ENCODE measurements at regions not wholly inside any gene's neighbourhood (a gene's known extent, or its start where the extent isn't known, plus 50 kb on each side); places are given as distances from the start of the nearest gene placed in this dataset.
"Not testable (repeated sequence)": the region's sequence is repeated elsewhere in the genome, so short reads cannot be mapped to it uniquely, and the experiment has no call there.

- H3K4me3 Mint-ChIP-seq; H3K36me3 Mint-ChIP-seq; H3K4me1 Mint-ChIP-seq (ENCODE audit: low read depth); H3K27ac Mint-ChIP-seq; H3K27me3 Mint-ChIP-seq; H3K9me3 Mint-ChIP-seq (ENCODE audit: low read depth): not testable (repeated sequence)
Observed at GRCh38 chrX:67213686-67214085, 330.1 kb upstream of the AR start.

DNA sequence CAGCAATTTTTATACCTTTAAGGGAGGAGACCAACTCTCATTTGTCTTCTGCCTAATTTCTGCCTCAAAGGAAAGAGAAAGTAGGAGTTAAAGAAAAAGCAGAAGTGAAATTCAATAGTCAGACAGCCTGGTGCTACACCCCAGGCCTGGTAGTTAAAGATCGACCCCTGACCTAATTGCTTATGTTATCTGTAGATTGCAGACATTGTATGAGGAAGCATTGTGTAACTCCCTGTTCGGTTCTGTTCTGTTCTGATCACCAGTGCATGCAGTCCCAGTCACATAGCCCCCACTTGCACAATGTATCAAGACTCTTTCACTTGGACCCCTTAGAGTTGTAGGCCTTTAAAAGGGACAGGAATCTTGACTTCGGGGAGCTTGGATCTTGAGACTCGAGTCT lies 335.9 kb upstream of the AR start:
- no peaks in the 10 kb centered on the region for H3K36me3 Mint-ChIP-seq
- H3K27me3 Mint-ChIP-seq = no peaks in the 10 kb centered on the region
- no peaks in the 10 kb centered on the region for H3K9me3 Mint-ChIP-seq (ENCODE audit: low read depth)
- no peaks in the 10 kb centered on the region for H3K4me1 Mint-ChIP-seq (ENCODE audit: low read depth)
- H3K4me3 Mint-ChIP-seq = no peak overlapping the region
- H3K27ac Mint-ChIP-seq = no peak overlapping the region

- Mint-ChIP-seq H3K4me3 (no peak overlapping the region), H3K4me1 (ENCODE audit: low read depth) (no peaks in the 10 kb centered on the region), H3K36me3 (no peaks in the 10 kb centered on the region), H3K27ac (no peak overlapping the region), H3K9me3 (ENCODE audit: low read depth) (peaks cover 3% of the 10 kb centered on the region), H3K27me3 (no peaks in the 10 kb centered on the region)
Observed at GRCh38 chrX:67159437-67159836, 384.4 kb upstream of the AR start.

GRCh38 chrX:67114635-67115034 lies 429.2 kb upstream of the AR start:
- Mint-ChIP-seq H3K4me3 (no peak overlapping the region), H3K4me1 (ENCODE audit: low read depth) (no peaks in the 10 kb centered on the region), H3K9me3 (ENCODE audit: low read depth) (no peaks in the 10 kb centered on the region), H3K27me3 (no peaks in the 10 kb centered on the region), H3K27ac (no peak overlapping the region), H3K36me3 (no peaks in the 10 kb centered on the region)

DNA sequence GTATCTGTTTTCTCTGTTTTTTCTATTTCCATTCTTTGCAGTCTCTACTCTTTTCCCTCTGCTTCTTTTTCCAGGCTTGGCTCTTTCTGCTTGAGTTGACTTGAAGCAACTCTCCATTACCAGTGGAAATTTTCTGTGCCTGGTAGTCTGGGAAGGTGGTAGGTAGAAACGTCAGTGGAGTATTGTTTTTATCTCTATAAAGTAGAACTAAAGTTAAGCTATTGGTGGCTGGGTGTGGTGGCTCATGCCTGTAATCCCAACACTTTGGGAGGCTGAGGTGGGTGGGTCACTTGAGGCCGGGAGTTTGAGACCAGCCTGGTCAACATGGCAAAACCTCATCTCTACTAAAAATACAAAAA lies 438.1 kb upstream of the AR start:
- Mint-ChIP-seq H3K27me3 (no peaks in the 10 kb centered on the region), H3K36me3 (no peaks in the 10 kb centered on the region), H3K4me3 (no peak overlapping the region), H3K27ac (no peak overlapping the region), H3K9me3 (ENCODE audit: low read depth) (no peaks in the 10 kb centered on the region), H3K4me1 (ENCODE audit: low read depth) (no peaks in the 10 kb centered on the region)

DNA sequence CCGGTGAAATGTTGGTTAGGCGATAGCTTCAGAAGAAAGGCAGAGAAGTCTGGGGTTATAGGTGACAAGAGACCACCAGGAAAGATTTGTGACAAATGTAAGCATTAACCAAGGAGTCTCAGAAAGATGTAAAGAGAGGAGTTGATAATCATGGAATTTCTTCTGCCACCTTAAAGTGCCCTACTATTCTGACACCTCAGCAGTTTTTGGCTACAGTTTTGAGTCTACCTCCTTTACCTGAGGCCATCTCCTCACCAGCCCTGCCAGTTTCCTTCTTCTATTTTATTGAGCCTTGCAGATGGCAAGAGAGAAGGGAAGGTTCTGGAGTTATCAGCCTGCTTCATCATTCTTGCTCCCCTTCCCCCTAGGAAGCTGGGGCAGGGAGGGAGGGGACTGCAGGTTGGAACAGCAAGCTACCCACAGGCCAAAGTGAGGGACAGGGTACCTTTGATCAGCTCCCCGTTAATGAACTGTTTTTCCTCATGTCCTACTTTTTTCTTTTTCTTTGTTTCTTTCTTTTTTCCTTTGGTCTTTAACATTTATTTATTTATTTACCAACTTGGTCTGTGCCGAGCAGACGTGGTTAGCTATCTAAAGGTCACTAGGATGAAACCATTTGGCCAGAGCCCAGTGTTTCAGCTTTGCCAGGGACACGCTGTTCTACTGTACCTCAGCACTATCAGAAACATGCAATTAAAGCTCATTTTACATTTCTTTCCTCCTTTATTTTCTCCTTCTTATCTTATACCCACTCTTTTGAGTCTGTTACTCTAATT lies 438.7 kb upstream of the AR start:
- no peaks in the 10 kb centered on the region for H3K27me3 Mint-ChIP-seq
- no peaks in the 10 kb centered on the region for H3K36me3 Mint-ChIP-seq
- H3K9me3 Mint-ChIP-seq (ENCODE audit: low read depth) = no peaks in the 10 kb centered on the region
- H3K4me3 Mint-ChIP-seq = no peak overlapping the region
- no peak overlapping the region for H3K27ac Mint-ChIP-seq
- H3K4me1 Mint-ChIP-seq (ENCODE audit: low read depth) = no peaks in the 10 kb centered on the region

GRCh38 chrX:67100031-67100884 lies 443.6 kb upstream of the AR start:
- H3K27me3 Mint-ChIP-seq = no peaks in the 10 kb centered on the region
- H3K27ac Mint-ChIP-seq = no peak overlapping the region

DNA sequence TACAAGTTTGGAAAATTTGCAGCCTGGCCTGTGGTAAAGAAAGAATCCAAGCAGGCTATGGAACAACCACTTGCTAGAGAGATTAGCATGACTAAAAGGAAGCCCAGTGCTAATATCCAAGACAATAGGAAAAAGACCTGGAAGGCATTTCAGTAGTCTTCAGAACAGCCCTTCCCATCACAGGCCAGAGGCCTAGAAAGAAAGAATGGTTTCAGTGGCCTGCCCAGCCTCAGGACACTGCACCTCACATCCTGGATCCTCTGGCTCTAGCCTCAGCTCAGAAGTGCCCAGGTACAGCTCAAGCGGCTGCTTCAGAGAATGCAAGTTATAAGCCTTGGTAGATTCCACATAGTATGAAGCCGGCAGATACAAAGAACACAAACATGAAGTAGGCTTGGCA lies 449.8 kb upstream of the AR start:
- Mint-ChIP-seq H3K36me3 (no peaks in the 10 kb centered on the region), H3K4me1 (ENCODE audit: low read depth) (no peaks in the 10 kb centered on the region), H3K4me3 (no peak overlapping the region), H3K27ac (no peak overlapping the region), H3K9me3 (ENCODE audit: low read depth) (no peaks in the 10 kb centered on the region), H3K27me3 (no peaks in the 10 kb centered on the region)

More at GRCh38 chrX:67100031-67100884, 443.6 kb upstream of the AR start:
- Mint-ChIP-seq H3K4me1 (ENCODE audit: low read depth) (no peaks in the 10 kb centered on the region), H3K36me3 (no peaks in the 10 kb centered on the region), H3K9me3 (ENCODE audit: low read depth) (no peaks in the 10 kb centered on the region), H3K4me3 (no peak overlapping the region)

GRCh38 chrX:67050760-67051159 lies 411.9 kb upstream of the EDA2R start:
- Mint-ChIP-seq H3K36me3 (no peaks in the 10 kb centered on the region), H3K4me3 (no peak overlapping the region), H3K4me1 (ENCODE audit: low read depth) (no peaks in the 10 kb centered on the region), H3K27me3 (no peaks in the 10 kb centered on the region), H3K9me3 (ENCODE audit: low read depth) (no peaks in the 10 kb centered on the region), H3K27ac (no peak overlapping the region)

- Mint-ChIP-seq H3K27ac (no peak overlapping the region), H3K9me3 (ENCODE audit: low read depth) (no peaks in the 10 kb centered on the region), H3K4me3 (no peak overlapping the region), H3K36me3 (no peaks in the 10 kb centered on the region), H3K4me1 (ENCODE audit: low read depth) (no peaks in the 10 kb centered on the region), H3K27me3 (no peaks in the 10 kb centered on the region)
Observed at GRCh38 chrX:67044866-67045265, 406.0 kb upstream of the EDA2R start.

DNA sequence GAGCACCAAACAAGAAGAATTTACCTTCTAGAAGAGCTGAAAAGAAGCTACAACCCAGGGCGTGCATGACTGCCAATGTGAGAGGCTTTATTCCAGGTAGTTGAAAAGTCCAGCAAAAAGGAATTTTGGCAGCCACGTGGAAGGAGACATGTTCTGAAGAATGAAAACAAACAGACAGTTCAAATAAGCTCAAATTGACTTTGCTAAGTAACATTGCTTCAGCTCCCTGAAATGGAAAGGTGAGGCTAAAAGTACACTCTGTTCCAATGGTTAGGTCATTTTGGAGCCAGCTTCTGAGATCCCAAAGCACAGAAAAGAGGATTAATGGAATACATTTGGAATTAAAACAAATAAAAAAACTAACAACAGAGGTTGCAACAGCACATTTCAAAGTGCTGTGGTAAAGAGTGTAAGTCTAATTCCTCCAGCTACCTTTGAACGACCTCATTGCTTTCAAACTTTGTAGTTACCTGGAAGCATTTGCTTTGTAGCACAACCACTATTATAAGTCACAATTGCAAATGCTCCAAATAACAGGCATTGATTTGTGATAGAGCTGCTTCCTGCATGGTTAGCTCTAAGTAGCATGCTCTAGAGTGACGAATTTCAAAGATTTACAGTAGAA lies 405.3 kb upstream of the EDA2R start:
- Mint-ChIP-seq H3K27ac (no peak overlapping the region), H3K27me3 (no peaks in the 10 kb centered on the region), H3K4me1 (ENCODE audit: low read depth) (no peaks in the 10 kb centered on the region), H3K9me3 (ENCODE audit: low read depth) (no peaks in the 10 kb centered on the region), H3K36me3 (no peaks in the 10 kb centered on the region), H3K4me3 (no peak overlapping the region)

DNA sequence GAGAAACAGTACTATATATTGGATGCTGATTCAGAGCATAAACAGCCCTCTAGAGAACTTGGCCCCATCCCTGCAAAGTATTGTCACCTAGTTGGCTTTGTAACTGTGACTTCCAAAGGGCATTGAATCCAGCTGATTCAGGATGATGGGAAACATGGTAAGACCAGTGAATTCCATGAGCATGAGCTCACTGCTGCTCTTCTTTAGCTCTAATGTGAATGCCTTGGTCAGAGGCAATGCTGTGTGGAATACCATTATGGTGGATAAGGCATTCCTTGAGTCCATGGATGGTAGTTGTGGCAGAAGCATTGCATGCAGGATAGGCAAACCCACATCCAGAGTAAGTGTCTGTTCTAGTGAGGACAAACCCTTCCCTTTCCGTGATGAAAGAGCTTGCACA lies 365.6 kb upstream of the EDA2R start:
- Mint-ChIP-seq H3K27ac (no peak overlapping the region), H3K4me3 (no peak overlapping the region), H3K4me1 (ENCODE audit: low read depth) (no peaks in the 10 kb centered on the region), H3K36me3 (no peaks in the 10 kb centered on the region), H3K27me3 (no peaks in the 10 kb centered on the region), H3K9me3 (ENCODE audit: low read depth) (no peaks in the 10 kb centered on the region)

DNA sequence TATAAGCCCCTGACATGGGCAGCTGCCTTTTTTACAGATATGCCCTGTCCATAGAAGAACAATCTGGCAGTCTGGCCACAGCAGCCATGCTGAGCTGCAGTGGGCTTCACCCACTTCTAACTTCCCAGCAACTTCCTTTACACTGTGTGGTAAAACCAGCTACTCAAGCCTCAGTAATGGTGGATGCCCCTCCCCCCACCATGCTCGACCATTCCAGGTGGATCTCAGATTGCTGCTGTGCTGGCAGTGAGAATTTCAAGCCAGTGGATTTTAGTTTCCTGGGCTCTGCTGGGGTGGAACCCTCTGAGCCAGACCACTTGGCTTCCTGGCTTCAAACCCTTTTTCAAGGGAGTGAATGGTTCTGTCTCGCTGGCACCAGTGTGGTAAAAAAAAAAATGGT lies 355.9 kb upstream of the EDA2R start:
- Mint-ChIP-seq H3K27me3 (no peaks in the 10 kb centered on the region), H3K36me3 (no peaks in the 10 kb centered on the region), H3K4me1 (ENCODE audit: low read depth) (no peaks in the 10 kb centered on the region), H3K27ac (no peak overlapping the region), H3K4me3 (no peak overlapping the region), H3K9me3 (ENCODE audit: low read depth) (no peaks in the 10 kb centered on the region)

- H3K36me3 Mint-ChIP-seq; H3K4me1 Mint-ChIP-seq (ENCODE audit: low read depth); H3K27ac Mint-ChIP-seq; H3K4me3 Mint-ChIP-seq; H3K9me3 Mint-ChIP-seq (ENCODE audit: low read depth); H3K27me3 Mint-ChIP-seq: not testable (repeated sequence)
Observed at GRCh38 chrX:66992077-66992476, 353.2 kb upstream of the EDA2R start.

- H3K9me3 Mint-ChIP-seq (ENCODE audit: low read depth) = no peaks in the 10 kb centered on the region
- no peak overlapping the region for H3K4me3 Mint-ChIP-seq
Observed at GRCh38 chrX:66988331-66988730, 349.5 kb upstream of the EDA2R start.

More at GRCh38 chrX:66988331-66988730, 349.5 kb upstream of the EDA2R start:
- no peaks in the 10 kb centered on the region for H3K36me3 Mint-ChIP-seq
- H3K27ac Mint-ChIP-seq = no peak overlapping the region
- H3K4me1 Mint-ChIP-seq (ENCODE audit: low read depth) = no peaks in the 10 kb centered on the region
- no peaks in the 10 kb centered on the region for H3K27me3 Mint-ChIP-seq

All from activated naive CD8-positive, alpha-beta T cell (primary cell).